Skeletal muscle tissue (tissue), 3 donors: ENCODE measurements at regions not wholly inside any gene's neighbourhood (a gene's known extent, or its start where the extent isn't known, plus 50 kb on each side); places are given as distances from the start of the nearest gene placed in this dataset.
"Not testable (repeated sequence)": the region's sequence is repeated elsewhere in the genome, so short reads cannot be mapped to it uniquely, and the experiment has no call there.

Source experiments
- H3K27ac ChIP-seq: one replicate; pipeline ENCODE4 v1.7.0; 2013; ENCODE audit warnings: mild to moderate bottlenecking, low read depth, low read length, inconsistent platforms
- H3K27me3 ChIP-seq, 3 donors: one replicate each; pipeline ENCODE4 v1.7.0; 2013; ENCODE audit warnings: low read length in 3 of 3; ENCODE audit not compliant: control insufficient read depth in 3 of 3, insufficient read depth in 3 of 3
- H3K36me3 ChIP-seq, 3 donors: one replicate each; pipeline ENCODE4 v1.7.0; 2013; ENCODE audit warnings: low read length in 3 of 3; ENCODE audit not compliant: control insufficient read depth in 3 of 3, insufficient read depth in 3 of 3
- H3K4me1 ChIP-seq, 3 donors: one replicate each; pipeline ENCODE4 v1.7.0; 2013; ENCODE audit warnings: low read length in 3 of 3, mild to moderate bottlenecking in 3 of 3; ENCODE audit not compliant: control insufficient read depth in 3 of 3, insufficient read depth in 3 of 3
- H3K4me3 ChIP-seq, 3 donors: one replicate each; pipeline ENCODE4 v1.7.0; 2013; ENCODE audit warnings: low read length in 3 of 3
- H3K9ac ChIP-seq, 3 donors: one replicate each; pipeline ENCODE4 v1.7.0; 2013; ENCODE audit warnings: low read length in 3 of 3, mild to moderate bottlenecking in 3 of 3, moderate library complexity in 2 of 3, low read depth in 1 of 3
- H3K9me3 ChIP-seq, 3 donors: one replicate each; pipeline ENCODE4 v1.7.0; 2013; ENCODE audit warnings: low read length in 3 of 3; ENCODE audit not compliant: control insufficient read depth in 3 of 3
- donor health status: Osteomylitis.

DNA sequence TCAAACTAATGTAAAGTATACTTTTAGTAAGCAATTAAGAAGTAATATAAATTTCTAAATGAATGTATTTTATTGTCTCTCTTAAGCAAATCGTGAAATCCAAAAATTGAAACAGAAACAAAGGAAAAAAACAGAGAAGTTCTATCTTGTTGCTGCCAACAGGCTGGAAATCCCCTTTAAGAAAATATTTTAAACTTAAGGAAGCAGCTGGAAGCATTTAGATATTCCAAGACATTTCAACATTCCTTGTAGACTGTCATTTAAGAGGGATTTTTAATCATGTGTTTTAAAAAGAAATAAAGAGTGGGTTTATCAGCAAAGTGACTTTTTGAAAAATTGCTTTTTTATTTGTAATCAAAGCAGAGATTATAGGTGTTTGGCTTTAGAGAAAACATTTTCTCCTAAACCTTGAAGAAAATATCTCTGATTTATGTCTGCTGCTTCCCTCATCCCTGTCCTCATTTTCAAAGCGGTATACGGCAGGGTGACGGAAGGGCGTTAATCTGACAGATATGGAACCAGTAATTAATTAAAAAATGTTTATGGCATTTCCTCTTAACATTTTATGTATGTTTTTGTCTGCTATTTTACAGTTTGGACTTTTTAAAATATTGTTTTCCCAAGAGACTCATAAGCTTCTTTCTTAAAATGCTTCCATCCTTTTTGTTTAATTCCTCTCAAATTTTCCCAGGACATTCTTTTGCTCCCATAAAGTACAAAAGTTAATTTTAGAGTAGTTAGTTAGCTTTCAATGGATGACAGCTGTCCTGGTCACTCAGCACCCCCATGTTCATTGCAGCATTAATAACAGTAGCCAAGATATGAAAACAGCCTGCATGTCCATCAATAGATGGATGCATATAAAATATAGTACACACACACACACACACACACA, 245.6 kb downstream of the LURAP1L start:
- no peaks in the 10 kb centered on the region for H3K9me3 ChIP-seq
- H3K4me3 ChIP-seq, result no peak overlapping the region
- H3K9ac ChIP-seq, result no peak overlapping the region
- no peak overlapping the region for H3K27ac ChIP-seq
- no peaks in the 10 kb centered on the region for H3K36me3 ChIP-seq
- no peaks in the 10 kb centered on the region for H3K4me1 ChIP-seq
- no peaks in the 10 kb centered on the region for H3K27me3 ChIP-seq

DNA sequence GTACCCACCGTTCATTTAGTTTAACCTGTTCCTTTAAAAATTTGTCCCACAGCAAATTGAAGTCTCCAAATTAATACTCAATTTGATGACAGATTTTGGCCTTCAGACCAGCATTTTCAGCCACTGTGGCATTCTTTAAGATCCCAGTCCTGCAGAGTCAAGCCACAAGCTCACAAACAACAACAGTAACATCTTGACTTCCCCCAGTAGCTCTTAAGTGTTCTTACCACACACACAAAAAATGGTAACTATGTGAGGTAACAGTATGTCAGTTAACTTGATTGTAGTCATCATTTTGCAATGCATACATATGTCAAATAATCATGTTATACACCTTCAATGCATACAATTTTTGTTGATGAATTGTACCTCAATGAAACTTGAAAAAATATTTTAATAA, 247.9 kb downstream of the LURAP1L start:
- Histone ChIP-seq H3K36me3 (no peaks in the 10 kb centered on the region), H3K27me3 (no peaks in the 10 kb centered on the region), H3K9ac (no peak overlapping the region), H3K4me3 (no peak overlapping the region), H3K27ac (no peak overlapping the region), H3K4me1 (no peaks in the 10 kb centered on the region), H3K9me3 (no peaks in the 10 kb centered on the region)

GRCh38 chr9:13023498-13023897, 248.7 kb downstream of the LURAP1L start:
- Histone ChIP-seq H3K4me3 (no peak overlapping the region), H3K9me3 (no peaks in the 10 kb centered on the region), H3K4me1 (no peaks in the 10 kb centered on the region), H3K27me3 (no peaks in the 10 kb centered on the region), H3K9ac (no peak overlapping the region), H3K36me3 (no peaks in the 10 kb centered on the region), H3K27ac (no peak overlapping the region)

- Histone ChIP-seq H3K9me3 (no peaks in the 10 kb centered on the region), H3K27ac (no peak overlapping the region), H3K4me3 (no peak overlapping the region)
Measured at GRCh38 chr9:13026956-13027355, 252.1 kb downstream of the LURAP1L start.

GRCh38 chr9:13027879-13028278, 251.6 kb downstream of the MPDZ start:
- Histone ChIP-seq H3K9me3 (no peaks in the 10 kb centered on the region), H3K9ac (no peak overlapping the region), H3K36me3 (no peaks in the 10 kb centered on the region), H3K27me3 (no peaks in the 10 kb centered on the region), H3K4me3 (no peak overlapping the region), H3K27ac (no peak overlapping the region), H3K4me1 (no peaks in the 10 kb centered on the region)

More at GRCh38 chr9:13026956-13027355, 252.1 kb downstream of the LURAP1L start:
- H3K9ac ChIP-seq, result no peak overlapping the region
- no peaks in the 10 kb centered on the region for H3K36me3 ChIP-seq
- H3K4me1 ChIP-seq, result no peaks in the 10 kb centered on the region
- H3K27me3 ChIP-seq, result no peaks in the 10 kb centered on the region

- no peaks in the 10 kb centered on the region for H3K36me3 ChIP-seq
- H3K9me3 ChIP-seq, result no peaks in the 10 kb centered on the region
- no peak overlapping the region for H3K9ac ChIP-seq
- no peaks in the 10 kb centered on the region for H3K27me3 ChIP-seq
- H3K27ac ChIP-seq, result no peak overlapping the region
- no peak overlapping the region for H3K4me3 ChIP-seq
- peaks cover 3 to 10% (median 9%) of the 10 kb centered on the region in 3 donors for H3K4me1 ChIP-seq
Measured at GRCh38 chr9:13032585-13032984, 246.9 kb downstream of the MPDZ start.

DNA sequence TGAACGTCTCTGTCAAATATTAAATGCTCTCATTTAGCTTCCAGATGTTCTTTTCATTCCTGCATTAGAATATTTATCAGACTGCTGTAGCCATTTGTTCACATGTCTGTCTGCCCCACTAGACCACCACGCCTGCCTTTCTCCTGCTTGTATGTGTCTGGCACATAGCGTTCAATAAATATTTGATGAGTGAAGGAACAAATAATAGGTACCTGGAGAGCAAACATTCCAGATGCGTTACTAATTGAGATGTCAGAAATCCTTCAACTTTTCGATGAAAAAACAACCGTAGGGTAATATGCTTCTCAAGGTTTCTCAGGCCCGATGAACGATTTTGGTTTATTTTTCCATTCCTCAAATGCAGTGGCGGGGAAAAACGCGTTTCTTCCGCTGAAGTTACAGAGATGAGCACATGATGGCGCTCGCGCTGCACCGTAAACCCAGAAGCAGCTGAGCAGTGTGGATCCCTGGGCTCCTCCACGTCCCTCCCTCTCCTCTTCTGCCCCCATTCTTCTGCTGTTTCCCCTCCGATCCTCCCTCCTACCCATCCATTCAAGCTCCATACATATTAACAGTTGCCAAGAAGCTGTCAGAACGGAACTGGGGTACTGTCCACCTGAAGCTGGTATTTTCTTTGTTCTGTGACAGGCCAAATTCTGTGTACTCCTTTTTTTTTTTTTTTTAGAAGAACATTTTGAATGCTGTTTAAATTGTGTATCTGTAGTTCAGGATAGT, 245.4 kb downstream of the MPDZ start:
- peak overlapping the region; percentile 52 to 62 (median 59) for H3K4me3 ChIP-seq
- H3K36me3 ChIP-seq, result no peaks in the 10 kb centered on the region
- H3K27me3 ChIP-seq, result no peaks in the 10 kb centered on the region
- no peak overlapping the region for H3K27ac ChIP-seq
- H3K9ac ChIP-seq, result peak overlapping the region in 1 of 3 donors; percentile 10
- H3K4me1 ChIP-seq, result peaks cover 3 to 10% (median 9%) of the 10 kb centered on the region in 3 donors
- no peaks in the 10 kb centered on the region for H3K9me3 ChIP-seq

DNA sequence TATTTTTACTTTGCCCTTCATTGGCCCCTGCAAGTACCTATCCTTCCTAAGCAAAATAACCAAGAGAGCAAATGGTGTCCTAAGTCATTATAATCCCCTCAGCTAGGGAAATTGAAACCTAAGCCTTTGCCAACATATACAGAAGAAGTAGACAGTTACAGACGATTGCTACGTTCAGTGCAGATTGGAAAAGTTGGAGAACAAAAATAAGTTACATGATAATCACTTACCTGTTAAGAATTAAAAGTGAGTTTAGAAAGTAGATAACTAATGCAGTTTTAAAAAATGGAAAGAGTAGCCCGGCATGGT, 244.8 kb downstream of the MPDZ start:
- no peak overlapping the region for H3K9ac ChIP-seq
- H3K4me3 ChIP-seq, result peak overlapping the region in 1 of 3 donors; percentile 62
- no peak overlapping the region for H3K27ac ChIP-seq
- no peaks in the 10 kb centered on the region for H3K36me3 ChIP-seq
- H3K9me3 ChIP-seq, result no peaks in the 10 kb centered on the region
- H3K27me3 ChIP-seq, result no peaks in the 10 kb centered on the region
- H3K4me1 ChIP-seq, result peaks cover 3 to 10% (median 9%) of the 10 kb centered on the region in 3 donors

DNA sequence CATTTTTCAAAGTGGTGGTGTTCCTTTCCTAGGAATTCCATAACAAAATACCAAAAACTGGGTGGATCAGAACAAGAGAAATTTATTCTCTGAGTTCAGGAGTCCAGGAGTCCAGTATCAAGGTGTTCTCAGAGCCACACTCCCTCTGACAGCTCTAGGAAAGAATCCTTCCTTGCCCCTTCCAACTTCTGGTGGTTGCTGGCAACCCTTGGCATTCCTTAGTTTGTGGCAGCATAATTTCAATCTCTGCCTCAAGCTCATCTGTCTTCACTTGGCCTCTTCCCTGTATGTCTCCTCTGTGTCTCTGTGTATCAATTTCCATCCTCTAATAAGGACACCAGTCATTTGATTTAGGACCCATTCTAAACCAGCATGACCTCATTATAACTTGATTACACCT, 243.7 kb downstream of the MPDZ start:
- Histone ChIP-seq H3K4me1 (peaks cover 3 to 10% (median 9%) of the 10 kb centered on the region in 3 donors), H3K36me3 (no peaks in the 10 kb centered on the region), H3K9me3 (no peaks in the 10 kb centered on the region), H3K9ac (no peak overlapping the region), H3K27ac (no peak overlapping the region), H3K4me3 (no peak overlapping the region), H3K27me3 (no peaks in the 10 kb centered on the region)

GRCh38 chr9:13037808-13038207, 241.7 kb downstream of the MPDZ start:
- not testable (repeated sequence) for H3K36me3 ChIP-seq, H3K9ac ChIP-seq, H3K27ac ChIP-seq, H3K27me3 ChIP-seq, H3K4me3 ChIP-seq, H3K9me3 ChIP-seq
- peaks cover 3 to 10% (median 9%) of the 10 kb centered on the region in 3 donors for H3K4me1 ChIP-seq
